ENCODE measurements at regions not wholly inside any gene's neighbourhood (a gene's known extent, or its start where the extent isn't known, plus 50 kb on each side); places are given as distances from the start of the nearest gene placed in this dataset.

DNA sequence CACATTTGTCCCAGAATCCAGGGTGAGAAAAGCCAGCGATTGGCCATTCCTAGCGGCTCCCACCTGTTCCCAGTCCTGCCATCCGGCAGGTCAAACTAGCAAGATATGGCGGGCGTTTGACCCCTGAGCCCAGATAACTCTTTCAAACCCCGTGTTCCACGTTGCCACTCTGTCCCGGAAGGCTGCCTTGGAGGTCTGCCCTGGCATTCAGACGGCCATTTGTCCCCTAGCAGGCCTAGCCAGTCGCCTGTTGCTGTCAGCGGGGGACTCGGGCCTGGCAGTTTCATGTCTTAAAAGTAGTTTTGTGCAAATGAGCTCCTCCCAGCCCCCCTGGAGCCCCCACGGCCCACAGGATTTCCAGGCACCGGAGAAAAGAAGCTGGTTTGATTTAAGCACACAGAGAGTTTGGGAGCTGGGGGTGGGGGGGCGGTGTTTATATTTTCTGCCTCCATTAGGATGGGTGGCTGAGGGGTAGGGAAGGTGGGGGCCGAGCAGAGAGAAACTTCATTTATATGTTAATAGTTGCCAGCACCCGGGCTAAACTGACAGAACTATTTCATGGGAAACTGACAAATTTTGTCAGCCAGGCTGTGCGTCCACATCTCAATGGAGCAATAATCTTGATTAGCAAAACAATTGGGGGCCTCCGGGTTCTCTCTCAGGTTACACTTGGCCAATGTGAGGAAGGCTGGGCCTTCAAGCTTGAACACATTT lies 240.9 kb upstream of the SALL1 start:
- Histone ChIP-seq H3K36me3 (ENCODE audit: insufficient read depth, low read length) (no peaks in the 10 kb centered on the region), H3K9me3 (ENCODE audit: control insufficient read depth, insufficient read depth, low read length) (0 out of 2 replicates have a peak, but pooled peaks cover 3% of the 10 kb centered on the region), H3K9ac (ENCODE audit: low read depth, low read length) (peak overlapping the region; percentile 56), H3K4me1 (ENCODE audit: insufficient read depth, low read length) (peaks cover 20% of the 10 kb centered on the region)

DNA sequence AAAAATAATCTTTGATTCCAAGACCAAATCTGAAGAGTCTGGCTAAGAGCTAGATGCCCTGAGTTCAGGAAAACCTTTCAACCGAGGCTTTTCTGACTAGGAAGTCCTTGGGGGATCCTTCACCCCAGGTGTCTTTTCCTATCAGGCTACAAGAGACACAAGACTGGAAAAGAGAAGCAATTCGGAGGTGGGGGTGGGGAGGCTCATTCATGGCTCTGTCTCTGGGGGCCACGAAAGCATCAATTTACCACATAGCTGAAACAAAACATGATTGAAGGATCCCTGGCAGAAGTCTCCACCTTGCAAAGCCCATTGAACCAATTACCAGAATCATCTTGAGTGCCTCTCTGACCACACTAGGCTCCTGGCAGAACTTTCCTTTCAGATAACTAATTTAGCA lies 239.8 kb upstream of the SALL1 start:
- H3K36me3 ChIP-seq (ENCODE audit: insufficient read depth, low read length), result no peaks in the 10 kb centered on the region
- peaks cover 20% of the 10 kb centered on the region for H3K4me1 ChIP-seq (ENCODE audit: insufficient read depth, low read length)
- no peak overlapping the region for H3K9ac ChIP-seq (ENCODE audit: low read depth, low read length)
- H3K9me3 ChIP-seq (ENCODE audit: control insufficient read depth, insufficient read depth, low read length), result no peaks in the 10 kb centered on the region

DNA sequence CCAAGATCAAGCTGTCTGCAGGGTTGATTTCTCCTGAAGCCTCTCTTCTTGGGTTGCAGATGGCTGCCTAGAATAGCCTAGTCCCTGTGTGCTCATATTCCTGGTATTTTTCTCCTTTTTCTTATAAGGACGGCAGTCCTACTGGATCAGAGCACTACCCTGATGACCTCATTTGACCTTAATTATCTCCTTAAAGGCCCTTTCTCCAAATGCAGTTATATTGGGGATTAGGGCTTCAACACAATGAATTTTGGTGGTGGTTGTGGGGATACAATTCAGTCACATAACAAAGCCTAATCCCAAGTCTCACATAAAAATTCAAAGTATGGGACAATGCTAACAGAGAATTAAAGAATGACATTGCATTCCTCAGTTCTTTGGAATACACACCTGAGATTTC lies 238.8 kb upstream of the SALL1 start:
- Histone ChIP-seq H3K4me1 (ENCODE audit: insufficient read depth, low read length) (peaks cover 20% of the 10 kb centered on the region), H3K9ac (ENCODE audit: low read depth, low read length) (no peak overlapping the region), H3K36me3 (ENCODE audit: insufficient read depth, low read length) (no peaks in the 10 kb centered on the region), H3K9me3 (ENCODE audit: control insufficient read depth, insufficient read depth, low read length) (no peaks in the 10 kb centered on the region)

DNA sequence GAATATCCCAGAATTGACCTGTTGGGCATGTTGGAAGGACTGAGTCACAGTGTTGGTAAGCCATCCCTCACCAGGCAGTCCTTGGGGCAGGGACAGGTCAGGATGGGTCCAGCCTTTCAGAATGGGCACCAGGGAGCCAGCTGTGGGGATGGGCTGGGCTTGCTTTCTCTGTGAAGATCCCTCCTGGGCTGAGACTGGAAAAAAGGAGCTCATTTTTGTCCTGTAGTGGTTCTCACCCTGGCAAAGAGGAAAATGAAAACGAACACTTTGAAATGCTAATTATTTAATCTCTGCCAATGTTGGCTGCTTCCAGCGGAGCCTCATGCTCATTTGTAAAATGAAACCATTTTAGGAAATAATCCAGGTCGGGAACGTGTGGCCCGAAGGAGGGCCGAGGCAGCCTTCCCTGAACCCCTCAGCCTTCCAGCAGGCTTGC lies 237.5 kb upstream of the SALL1 start:
- Histone ChIP-seq H3K36me3 (ENCODE audit: insufficient read depth, low read length) (no peaks in the 10 kb centered on the region), H3K9me3 (ENCODE audit: control insufficient read depth, insufficient read depth, low read length) (no peaks in the 10 kb centered on the region), H3K4me1 (ENCODE audit: insufficient read depth, low read length) (peaks cover 23% of the 10 kb centered on the region), H3K9ac (ENCODE audit: low read depth, low read length) (no peak overlapping the region)

GRCh38 chr16:51383909-51384308 lies 232.8 kb upstream of the SALL1 start:
- no peak overlapping the region for H3K9ac ChIP-seq (ENCODE audit: low read depth, low read length)
- peaks cover 15% of the 10 kb centered on the region for H3K4me1 ChIP-seq (ENCODE audit: insufficient read depth, low read length)
- no peaks in the 10 kb centered on the region for H3K9me3 ChIP-seq (ENCODE audit: control insufficient read depth, insufficient read depth, low read length)
- no peaks in the 10 kb centered on the region for H3K36me3 ChIP-seq (ENCODE audit: insufficient read depth, low read length)

DNA sequence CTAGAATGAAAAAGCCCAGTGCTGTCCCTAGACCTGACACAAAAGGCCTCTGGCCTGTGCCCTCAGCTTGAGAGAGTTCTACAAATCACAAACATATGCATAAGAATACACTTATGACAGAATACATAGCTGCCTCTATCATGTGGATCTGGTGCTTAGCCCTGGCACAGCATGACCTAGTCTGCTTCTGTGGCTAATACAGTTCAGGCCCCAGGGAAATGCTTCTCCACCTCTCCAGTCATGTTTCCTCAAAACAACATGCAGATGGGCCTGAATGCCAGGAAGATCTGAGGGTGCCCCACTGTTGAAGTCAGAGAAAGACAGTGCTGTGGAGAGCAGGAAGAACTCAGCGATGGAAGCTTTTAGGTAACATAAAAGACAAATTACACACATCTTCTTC lies 231.9 kb upstream of the SALL1 start:
- no peak overlapping the region for H3K9ac ChIP-seq (ENCODE audit: low read depth, low read length)
- H3K36me3 ChIP-seq (ENCODE audit: insufficient read depth, low read length), result no peaks in the 10 kb centered on the region
- no peaks in the 10 kb centered on the region for H3K9me3 ChIP-seq (ENCODE audit: control insufficient read depth, insufficient read depth, low read length)
- peaks cover 15% of the 10 kb centered on the region for H3K4me1 ChIP-seq (ENCODE audit: insufficient read depth, low read length)

GRCh38 chr16:51382211-51382610 lies 231.1 kb upstream of the SALL1 start:
- H3K4me1 ChIP-seq (ENCODE audit: insufficient read depth, low read length), result peaks cover 15% of the 10 kb centered on the region
- no peaks in the 10 kb centered on the region for H3K36me3 ChIP-seq (ENCODE audit: insufficient read depth, low read length)

GRCh38 chr16:51376080-51376479 lies 225.0 kb upstream of the SALL1 start:
- H3K9ac ChIP-seq (ENCODE audit: low read depth, low read length), result no peak overlapping the region
- no peaks in the 10 kb centered on the region for H3K36me3 ChIP-seq (ENCODE audit: insufficient read depth, low read length)
- H3K4me1 ChIP-seq (ENCODE audit: insufficient read depth, low read length), result no peaks in the 10 kb centered on the region
- H3K9me3 ChIP-seq (ENCODE audit: control insufficient read depth, insufficient read depth, low read length), result no peaks in the 10 kb centered on the region

More at GRCh38 chr16:51382211-51382610, 231.1 kb upstream of the SALL1 start:
- no peak overlapping the region for H3K9ac ChIP-seq (ENCODE audit: low read depth, low read length)
- H3K9me3 ChIP-seq (ENCODE audit: control insufficient read depth, insufficient read depth, low read length), result no peaks in the 10 kb centered on the region

- H3K9ac ChIP-seq (ENCODE audit: low read depth, low read length), result no peak overlapping the region
- H3K9me3 ChIP-seq (ENCODE audit: control insufficient read depth, insufficient read depth, low read length), result no peaks in the 10 kb centered on the region
Measured at GRCh38 chr16:51374790-51375189, 223.7 kb upstream of the SALL1 start.

GRCh38 chr16:51374346-51374745 lies 223.3 kb upstream of the SALL1 start:
- Histone ChIP-seq H3K9me3 (ENCODE audit: control insufficient read depth, insufficient read depth, low read length) (no peaks in the 10 kb centered on the region), H3K4me1 (ENCODE audit: insufficient read depth, low read length) (no peaks in the 10 kb centered on the region), H3K9ac (ENCODE audit: low read depth, low read length) (no peak overlapping the region), H3K36me3 (ENCODE audit: insufficient read depth, low read length) (no peaks in the 10 kb centered on the region)

More at GRCh38 chr16:51374790-51375189, 223.7 kb upstream of the SALL1 start:
- no peaks in the 10 kb centered on the region for H3K4me1 ChIP-seq (ENCODE audit: insufficient read depth, low read length)
- no peaks in the 10 kb centered on the region for H3K36me3 ChIP-seq (ENCODE audit: insufficient read depth, low read length)

DNA sequence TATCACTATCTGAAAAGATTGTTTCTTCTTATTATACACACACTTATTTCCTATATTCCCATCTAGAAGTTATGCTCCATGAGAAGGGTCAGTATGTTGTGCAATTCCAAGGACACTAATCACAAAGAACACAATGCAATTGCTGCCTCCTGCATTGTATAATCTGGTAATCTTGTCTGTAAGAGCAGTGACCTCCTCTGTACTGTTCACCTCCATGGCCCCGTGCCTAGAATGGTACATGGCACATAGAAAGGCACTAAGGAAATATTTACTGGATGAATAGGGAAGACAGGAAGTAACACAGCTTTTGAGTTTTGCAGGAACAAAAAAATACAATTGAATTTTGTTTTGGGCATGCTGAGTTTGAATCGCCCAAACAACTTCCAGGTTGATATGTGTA lies 214.6 kb upstream of the SALL1 start:
- Histone ChIP-seq H3K9ac (ENCODE audit: low read depth, low read length) (no peak overlapping the region), H3K9me3 (ENCODE audit: control insufficient read depth, insufficient read depth, low read length) (no peaks in the 10 kb centered on the region), H3K4me1 (ENCODE audit: insufficient read depth, low read length) (no peaks in the 10 kb centered on the region), H3K36me3 (ENCODE audit: insufficient read depth, low read length) (no peaks in the 10 kb centered on the region)

- peaks cover 32% of the 10 kb centered on the region for H3K4me1 ChIP-seq (ENCODE audit: insufficient read depth, low read length)
- H3K9ac ChIP-seq (ENCODE audit: low read depth, low read length), result no peak overlapping the region
- no peaks in the 10 kb centered on the region for H3K36me3 ChIP-seq (ENCODE audit: insufficient read depth, low read length)
- H3K9me3 ChIP-seq (ENCODE audit: control insufficient read depth, insufficient read depth, low read length), result no peaks in the 10 kb centered on the region
Measured at GRCh38 chr16:51359141-51359955, 208.3 kb upstream of the SALL1 start.

GRCh38 chr16:51357839-51358238 lies 206.8 kb upstream of the SALL1 start:
- Histone ChIP-seq H3K9ac (ENCODE audit: low read depth, low read length) (no peak overlapping the region), H3K36me3 (ENCODE audit: insufficient read depth, low read length) (no peaks in the 10 kb centered on the region), H3K9me3 (ENCODE audit: control insufficient read depth, insufficient read depth, low read length) (no peaks in the 10 kb centered on the region), H3K4me1 (ENCODE audit: insufficient read depth, low read length) (peaks cover 32% of the 10 kb centered on the region)

- Histone ChIP-seq H3K4me1 (ENCODE audit: insufficient read depth, low read length) (peaks cover 32% of the 10 kb centered on the region), H3K9ac (ENCODE audit: low read depth, low read length) (no peak overlapping the region), H3K9me3 (ENCODE audit: control insufficient read depth, insufficient read depth, low read length) (no peaks in the 10 kb centered on the region), H3K36me3 (ENCODE audit: insufficient read depth, low read length) (no peaks in the 10 kb centered on the region)
Measured at GRCh38 chr16:51355875-51356274, 204.8 kb upstream of the SALL1 start.

DNA sequence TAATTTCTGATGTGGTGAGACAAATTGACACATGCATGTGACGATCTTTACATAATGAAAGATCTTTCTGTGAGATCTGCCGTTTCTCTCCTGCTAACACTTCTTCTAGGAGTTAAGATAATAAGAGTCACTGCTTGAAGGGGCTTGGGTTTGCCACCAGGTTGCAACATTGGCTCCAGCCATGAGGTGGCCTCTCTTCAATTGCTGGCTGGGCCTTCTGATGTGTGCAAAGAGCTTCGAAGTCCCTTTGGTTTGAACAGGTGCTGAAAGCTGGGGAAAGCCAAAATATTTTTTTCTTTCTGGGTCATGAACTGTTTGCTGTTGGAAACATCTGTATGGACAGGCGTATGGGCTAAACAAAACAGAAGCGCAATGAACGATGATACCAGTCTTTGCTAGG lies 204.1 kb upstream of the SALL1 start:
- Histone ChIP-seq H3K36me3 (ENCODE audit: insufficient read depth, low read length) (no peaks in the 10 kb centered on the region), H3K4me1 (ENCODE audit: insufficient read depth, low read length) (peaks cover 32% of the 10 kb centered on the region), H3K9ac (ENCODE audit: low read depth, low read length) (no peak overlapping the region), H3K9me3 (ENCODE audit: control insufficient read depth, insufficient read depth, low read length) (no peaks in the 10 kb centered on the region)
